NCI-H748 (cell line): ENCODE measurements at regions not wholly inside any gene's neighbourhood (a gene's known extent, or its start where the extent isn't known, plus 50 kb on each side); places are given as distances from the start of the nearest gene placed in this dataset.

Experiments used
- DNase-seq: peaks from one replicate; lab custom pipeline; 2025; ENCODE audit not compliant: unreplicated experiment; lab: John Stamatoyannopoulos, UW

DNA sequence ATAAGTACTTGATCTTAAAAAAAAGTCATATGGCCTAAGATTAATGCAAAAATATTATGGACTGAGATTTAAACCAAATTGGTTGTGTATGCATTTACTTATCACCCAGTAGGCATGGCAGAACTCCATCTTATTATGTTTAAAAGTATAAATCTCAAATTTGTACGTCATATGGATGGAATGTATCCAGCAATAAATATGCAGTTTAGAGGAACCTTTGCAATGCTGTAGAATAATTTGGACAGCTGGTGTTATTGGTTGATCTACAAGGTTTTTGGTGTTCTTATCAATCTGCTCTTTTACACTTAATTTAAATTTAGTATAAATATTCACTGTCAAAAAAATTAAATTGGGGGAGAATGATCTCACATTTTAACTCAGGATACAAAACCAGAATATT lies 640.2 kb downstream of the SATB2 start:
- no peak for DNase-seq

- no peak for DNase-seq
Observed at GRCh38 chr2:198815626-198816025, 642.1 kb downstream of the SATB2 start.

DNA sequence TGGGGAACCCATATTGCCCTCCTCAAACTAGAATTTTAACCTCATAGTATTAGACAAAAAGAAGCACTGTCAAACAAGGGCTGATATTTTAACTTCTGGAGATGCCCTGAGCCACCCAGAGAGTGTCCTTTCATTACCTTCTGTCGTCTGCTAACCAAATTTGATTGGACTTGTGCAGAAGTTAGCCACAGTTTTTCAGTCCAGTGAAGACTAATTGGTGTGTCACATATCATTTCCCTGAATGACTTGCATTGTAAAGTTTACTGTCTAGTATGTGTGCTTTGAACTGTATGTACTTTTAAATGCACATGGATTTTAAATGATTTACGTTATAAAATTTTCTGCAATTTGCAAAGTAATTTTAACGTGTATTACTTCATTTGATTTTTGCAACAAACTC lies 646.5 kb downstream of the SATB2 start:
- no peak for DNase-seq

- DNase-seq, result no peak
Observed at GRCh38 chr2:198809976-198810375, 647.8 kb downstream of the SATB2 start.

DNA sequence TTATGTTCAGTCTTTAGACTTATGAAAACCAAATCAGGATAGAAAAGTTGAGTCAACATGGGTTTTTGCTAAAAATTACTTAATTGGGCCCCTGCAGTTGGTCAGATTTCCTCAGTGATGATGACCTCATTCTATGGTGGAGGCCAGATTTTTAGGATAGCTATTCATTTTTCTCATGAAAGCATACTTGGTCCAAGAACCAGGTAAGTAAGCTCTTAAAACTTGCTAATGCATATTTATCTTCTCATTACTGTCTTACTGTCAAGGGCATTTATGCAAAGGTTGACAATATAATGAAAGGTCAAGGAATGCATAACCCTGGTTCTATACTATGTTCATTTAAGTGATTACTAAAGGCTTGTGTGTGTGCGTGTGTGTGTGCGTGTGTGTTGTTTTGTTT lies 650.6 kb downstream of the SATB2 start:
- no peak for DNase-seq

GRCh38 chr2:198795419-198795818 lies 662.3 kb downstream of the SATB2 start:
- DNase-seq, result no peak

- no peak for DNase-seq
Observed at GRCh38 chr2:198791623-198792022, 666.1 kb downstream of the SATB2 start.

DNA sequence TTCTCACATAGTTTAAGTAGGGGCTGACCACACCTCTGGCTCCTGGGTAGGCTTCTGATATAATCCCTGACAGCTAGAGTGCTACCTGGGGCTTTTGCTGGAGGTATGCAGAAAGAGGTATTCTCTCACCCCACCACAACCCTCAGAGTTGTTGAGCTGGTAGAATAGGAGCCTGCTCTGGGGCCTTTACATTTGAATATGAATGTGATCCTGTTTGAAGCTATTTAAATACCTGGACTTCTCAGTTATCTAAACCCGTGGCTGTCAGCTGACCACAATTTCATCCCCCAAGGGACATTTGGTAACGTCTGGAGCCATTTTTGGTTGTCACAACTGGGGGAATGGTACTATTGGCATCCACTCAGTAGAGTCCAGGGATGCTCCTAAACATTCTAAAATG lies 669.1 kb downstream of the SATB2 start:
- no peak for DNase-seq

DNA sequence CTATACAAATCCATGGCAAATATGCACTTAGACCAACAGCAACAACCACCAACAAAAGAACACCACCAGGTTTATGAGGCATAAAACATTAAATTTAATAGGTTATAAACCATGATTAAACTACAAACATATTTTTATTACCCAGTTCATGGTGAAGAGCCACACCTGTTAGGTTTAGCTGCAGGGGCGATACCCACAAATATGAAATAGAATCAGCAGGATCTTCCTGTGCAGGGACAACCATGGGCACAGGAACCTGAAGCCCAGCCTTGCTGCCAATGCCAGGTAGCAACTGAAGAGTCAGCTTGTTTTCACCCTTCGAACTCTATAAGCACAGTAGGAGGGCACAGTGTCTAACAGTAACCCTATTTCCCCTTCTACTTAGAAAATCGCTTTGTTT lies 675.0 kb downstream of the SATB2 start:
- DNase-seq, result peak; percentile 52

DNA sequence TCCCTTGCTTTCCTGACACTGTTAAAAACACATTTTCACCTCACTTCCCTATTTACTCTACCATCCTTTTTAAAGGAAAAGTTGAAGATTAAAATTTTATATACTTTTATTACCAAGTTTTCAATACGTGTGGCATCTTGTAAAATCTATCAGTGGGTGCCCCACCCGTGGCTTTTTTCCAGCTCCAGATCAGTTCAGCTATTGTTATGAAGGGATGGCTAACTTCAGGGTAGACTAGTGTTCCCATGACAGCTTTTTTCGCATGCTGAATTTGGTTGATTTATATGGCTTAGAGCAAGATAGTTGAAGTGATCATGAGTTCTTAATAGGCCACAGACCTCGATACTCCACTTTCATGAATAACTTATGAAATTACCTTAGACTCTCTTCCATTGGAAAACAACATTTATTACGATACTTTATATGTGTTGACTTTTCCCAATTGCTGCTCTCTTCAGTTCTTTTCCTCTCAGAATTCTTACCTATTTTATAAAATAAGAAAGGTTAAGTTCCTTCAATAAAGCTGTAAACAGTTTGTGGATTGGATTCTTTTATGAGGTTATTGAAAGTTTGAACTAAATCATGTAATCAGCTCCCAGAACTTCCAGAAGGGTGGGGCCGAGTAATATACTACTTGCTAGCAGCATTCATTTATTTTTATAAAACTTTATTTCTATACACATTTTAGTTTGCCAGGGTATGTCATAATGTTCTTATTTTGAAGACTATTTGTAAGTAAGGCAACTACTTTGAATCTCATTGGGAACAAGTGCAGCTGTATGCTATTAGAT lies 680.9 kb downstream of the SATB2 start:
- no peak for DNase-seq

DNA sequence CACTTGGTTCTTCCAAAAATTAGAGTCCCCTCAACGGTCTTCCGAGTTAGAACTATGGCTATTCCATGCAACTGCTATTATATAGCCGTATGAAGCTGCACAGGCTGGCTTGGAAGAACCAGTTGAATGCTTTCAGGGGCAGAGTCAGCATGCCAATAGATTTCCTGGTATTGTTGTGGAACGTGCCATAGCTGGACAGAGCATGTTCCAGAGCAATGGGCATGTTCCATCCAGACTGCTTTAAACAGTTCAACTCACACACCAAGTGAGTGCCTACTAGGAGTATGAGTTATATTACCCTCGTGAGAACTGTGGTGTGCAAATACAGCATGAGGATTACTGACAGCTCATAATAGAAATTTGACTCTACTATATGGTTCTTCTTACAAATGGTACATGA lies 682.0 kb downstream of the SATB2 start:
- no peak for DNase-seq

DNA sequence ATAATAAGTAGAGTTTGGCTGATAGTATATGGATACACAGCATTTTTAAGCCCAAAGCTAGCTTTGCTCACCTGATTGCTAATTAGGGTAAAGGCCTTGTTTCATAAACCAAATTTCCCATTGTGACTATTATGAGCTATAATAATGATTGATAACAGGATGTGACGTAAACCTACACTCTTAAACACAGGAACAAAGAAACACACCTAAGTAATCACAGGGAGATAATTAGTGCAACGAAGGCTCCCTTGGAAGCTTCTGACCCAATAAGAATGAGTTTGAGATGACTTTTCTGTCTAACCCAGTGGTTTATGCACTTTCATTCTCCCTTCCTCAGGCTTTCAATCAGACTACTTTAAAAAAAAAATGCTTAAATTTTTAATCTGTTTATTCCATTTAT lies 683.2 kb downstream of the SATB2 start:
- peak; percentile 83 for DNase-seq

DNA sequence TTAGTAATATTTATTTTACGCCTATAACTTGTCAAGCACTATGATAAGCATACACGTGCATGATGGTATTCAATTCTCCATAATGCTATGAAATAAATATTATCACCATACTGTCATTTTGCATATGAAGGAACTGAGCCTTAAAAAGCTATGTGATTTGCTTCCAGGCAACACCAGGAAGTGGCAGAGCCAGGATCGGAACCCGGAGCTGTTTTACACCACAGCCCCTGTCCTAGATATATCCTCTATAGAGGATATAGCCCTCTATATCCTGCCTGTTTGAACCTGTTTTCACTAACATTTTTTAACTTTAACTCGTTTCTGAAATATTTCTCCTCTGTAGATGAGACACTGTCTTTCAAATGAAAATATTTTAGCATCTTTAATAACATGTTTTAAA lies 690.0 kb downstream of the SATB2 start:
- DNase-seq, result no peak

- no peak for DNase-seq
Observed at GRCh38 chr2:198763793-198764192, 693.9 kb downstream of the SATB2 start.

DNA sequence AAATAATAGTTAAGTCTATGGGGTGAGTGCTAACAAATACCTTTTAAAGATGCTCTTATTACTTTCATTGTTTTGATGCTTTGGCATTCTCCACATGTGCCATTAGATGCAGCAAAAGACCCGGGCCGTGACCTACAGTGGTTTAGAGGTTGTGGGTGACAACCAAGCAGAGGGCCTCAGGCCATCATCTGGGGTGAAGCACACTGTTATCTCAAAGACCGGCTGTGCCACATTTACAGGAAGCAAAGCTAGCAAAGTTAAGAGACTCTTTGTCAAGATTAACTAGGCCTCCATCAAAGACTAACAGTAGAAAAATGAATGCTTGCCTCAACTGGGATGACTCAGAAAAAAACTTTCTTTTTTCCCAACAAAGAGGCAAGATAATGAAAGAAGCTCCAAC lies 695.3 kb downstream of the SATB2 start:
- DNase-seq, result no peak

DNA sequence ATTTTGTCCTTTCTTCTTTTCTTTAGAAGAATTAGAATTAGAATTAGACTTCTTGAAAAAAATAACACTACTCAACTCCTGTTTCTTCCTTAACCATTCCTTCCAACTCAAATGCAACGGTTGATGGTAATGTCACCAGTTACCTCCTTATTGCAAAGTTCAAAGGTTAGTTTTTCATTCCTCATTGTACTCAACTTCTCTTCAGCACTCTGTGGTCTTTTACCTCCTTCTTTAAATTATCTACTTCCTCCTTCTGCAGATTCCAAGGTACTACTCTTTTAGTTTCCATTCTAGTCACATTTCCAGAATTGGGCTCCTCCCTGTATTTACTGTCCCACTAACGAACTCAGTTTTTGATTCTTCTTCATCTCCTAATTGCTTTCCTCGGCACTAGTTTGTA lies 700.7 kb downstream of the SATB2 start:
- DNase-seq, result no peak

DNA sequence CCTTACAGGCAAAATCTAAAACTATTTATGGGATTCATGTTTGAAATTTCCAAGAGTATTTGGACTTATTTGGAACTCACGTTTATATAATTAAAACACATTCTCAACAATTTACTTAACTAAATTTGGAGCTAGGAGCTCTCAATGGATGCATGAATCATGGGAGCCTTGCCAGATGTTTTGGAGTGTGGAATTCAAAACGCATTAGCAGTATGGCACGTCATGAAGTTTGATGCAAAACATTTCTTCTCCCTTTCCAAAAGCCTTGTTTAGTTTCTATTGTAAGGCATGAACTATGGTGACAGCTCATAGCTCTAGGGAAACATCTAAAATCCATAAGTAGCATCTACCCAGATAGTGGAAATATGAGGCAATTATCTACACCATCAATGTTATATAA lies 701.6 kb downstream of the SATB2 start:
- no peak for DNase-seq

DNA sequence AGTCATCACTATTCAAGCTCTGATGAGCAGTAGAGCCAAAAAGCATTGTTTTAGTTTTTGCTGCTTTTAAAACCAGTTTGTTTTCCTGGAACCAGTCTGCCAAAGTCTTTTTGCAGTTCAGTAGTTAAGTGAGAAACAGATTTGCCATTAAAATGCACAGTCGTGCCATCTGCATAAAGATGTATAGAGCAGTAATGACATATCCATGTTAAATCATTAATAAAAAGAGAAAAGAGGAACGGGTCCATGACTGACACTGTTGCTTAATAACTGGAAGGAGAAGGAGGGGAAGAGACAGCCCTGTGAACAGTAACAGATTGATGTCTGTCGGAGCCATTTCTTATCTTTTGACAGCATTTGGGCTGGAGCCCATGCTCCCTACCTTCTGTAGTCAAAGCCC lies 704.6 kb downstream of the SATB2 start:
- no peak for DNase-seq

DNA sequence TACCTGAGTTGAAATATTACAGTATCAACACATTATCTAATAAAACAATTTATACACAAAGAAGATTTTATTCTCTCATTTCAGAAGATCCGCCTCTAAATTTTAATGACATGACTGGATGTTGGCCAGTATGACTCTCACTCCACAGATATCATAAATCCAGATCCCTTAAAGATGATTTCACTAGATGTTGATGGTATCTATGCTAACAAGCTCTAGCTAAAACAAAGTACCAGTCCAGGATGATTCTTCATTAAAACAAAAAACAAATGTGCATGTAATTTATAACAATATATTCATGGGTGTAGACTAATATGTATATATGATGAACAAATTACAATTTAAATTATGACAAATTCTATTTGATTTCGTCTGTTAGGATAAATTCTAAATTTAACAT lies 708.4 kb downstream of the SATB2 start:
- DNase-seq, result no peak

DNA sequence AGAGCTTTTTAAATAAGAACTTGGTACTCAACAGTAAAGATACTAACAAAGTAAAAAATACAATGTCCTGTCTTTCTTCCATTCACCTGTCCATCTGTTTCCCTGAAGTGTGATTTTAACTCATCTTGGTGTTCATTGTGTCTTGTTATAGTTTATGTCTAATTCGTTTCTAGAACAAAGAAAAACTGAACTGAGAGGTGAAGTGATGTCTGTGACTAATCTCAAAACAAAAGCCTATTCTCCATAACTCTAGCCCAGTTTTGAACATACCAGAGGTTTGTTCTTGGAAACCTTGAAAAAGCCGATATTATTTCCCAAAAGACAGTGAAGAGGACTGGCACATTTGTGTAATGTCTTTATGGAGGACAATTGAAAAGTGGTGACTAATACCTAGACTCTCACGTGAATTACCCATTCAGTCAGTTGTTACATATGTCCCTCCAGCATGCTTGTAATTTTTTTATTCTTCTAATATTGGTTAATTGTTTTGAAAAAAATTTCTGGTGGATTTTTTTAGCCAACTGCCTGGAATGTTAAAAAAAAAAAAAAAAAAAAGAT lies 725.8 kb downstream of the SATB2 start:
- no peak for DNase-seq

- DNase-seq, result no peak
Observed at GRCh38 chr2:198720266-198720665, 737.5 kb downstream of the SATB2 start.

GRCh38 chr2:198717451-198717850 lies 740.3 kb downstream of the SATB2 start:
- no peak for DNase-seq

DNA sequence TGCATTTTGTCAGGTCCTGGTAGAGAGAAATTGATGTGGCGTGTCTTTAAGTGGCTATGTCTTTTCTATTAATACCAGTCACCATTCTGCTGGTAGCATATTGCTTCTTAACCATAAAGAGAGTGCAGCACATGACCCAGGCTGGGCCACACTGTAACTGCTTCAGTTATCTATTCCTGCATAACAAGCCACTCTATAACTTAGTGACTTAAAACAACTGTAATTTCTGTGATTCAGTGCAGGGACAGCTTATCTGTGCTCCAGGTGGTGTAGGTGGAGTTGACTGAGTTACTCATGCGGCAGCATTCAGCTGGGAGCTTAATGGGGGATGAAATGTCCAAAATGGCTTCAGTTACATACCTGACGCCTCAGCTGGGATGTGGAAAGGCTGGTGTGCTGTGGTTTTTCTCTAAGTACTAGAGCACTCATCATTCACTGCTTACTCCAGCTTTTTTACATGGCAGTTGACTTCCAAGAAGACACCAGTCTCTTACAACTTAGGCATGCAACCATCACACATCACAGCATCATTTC lies 742.4 kb downstream of the SATB2 start:
- DNase-seq, result no peak
